ENCODE measurements at regions not wholly inside any gene's neighbourhood (a gene's known extent, or its start where the extent isn't known, plus 50 kb on each side); places are given as distances from the start of the nearest gene placed in this dataset.

DNA sequence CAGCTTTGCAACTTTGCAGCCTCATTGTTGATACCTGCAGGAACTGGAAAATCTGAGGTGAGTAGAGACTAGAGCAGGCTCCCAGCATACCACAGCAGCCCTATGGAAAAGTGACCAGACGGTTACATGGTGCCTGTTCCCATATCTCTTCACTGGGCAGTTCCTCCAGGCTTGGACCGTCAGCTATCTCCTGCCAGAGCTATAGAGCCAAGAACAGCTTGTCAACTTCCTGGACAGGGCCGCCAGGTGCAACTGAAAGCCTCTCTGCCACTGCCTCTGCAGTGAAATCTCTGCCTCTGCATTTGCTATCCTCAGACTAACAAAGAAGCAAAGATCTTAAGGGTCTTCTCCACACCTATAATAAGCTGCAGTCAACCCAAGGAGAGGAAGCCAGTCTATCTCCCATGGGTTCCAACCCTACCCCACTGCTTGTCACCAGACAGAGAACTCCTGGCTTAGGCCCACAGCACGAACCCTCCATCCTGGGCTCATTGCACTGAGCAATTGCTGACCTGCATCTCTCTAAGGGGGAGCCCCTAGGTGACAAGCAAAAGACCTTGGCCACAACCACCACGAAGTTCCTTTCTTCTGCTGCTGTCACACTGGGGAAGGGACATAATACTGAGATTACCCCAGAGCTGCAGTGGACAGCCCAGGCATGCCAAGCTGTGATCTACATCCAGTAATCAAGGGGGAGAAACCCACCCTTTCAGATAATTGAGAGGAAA, 60.1 kb upstream of the KHDRBS2 start:
- Histone ChIP-seq H3K9me3 (replicated peaks; ENCODE audit: control insufficient read depth, insufficient read depth, low read length) (peaks cover 1% of the 10 kb centered on the region), H3K27ac (ENCODE audit: insufficient read depth, low read depth, low read length) (no peak overlapping the region), H2AFZ (ENCODE audit: low read depth, low read length) (no peak overlapping the region), H3K9ac (replicated peaks; ENCODE audit: extremely low read depth, insufficient read depth, low read length) (no peak overlapping the region), H3K36me3 (ENCODE audit: control insufficient read depth in 2 of 2, extremely low read depth in 1 of 2, insufficient read depth in 2 of 2, low read length in 2 of 2) (no peaks in the 10 kb centered on the region), H3K4me1 (ENCODE audit: control insufficient read depth, extremely low read depth, insufficient read depth, low read length) (no peaks in the 10 kb centered on the region), H4K20me1 (replicated peaks; ENCODE audit: control insufficient read depth, extremely low read depth, insufficient read depth, low read length) (no peaks in the 10 kb centered on the region), H3K79me2 (ENCODE audit: control insufficient read depth, insufficient read depth, low read length) (no peaks in the 10 kb centered on the region), H3K4me3 (replicated peaks in 1 of 3; ENCODE audit: insufficient read depth in 1 of 3, low read depth in 1 of 3, low read length in 3 of 3) (no peak overlapping the region), H3K27me3 (ENCODE audit: control insufficient read depth in 2 of 2, insufficient read depth in 2 of 2, low read length in 2 of 2) (no peaks in the 10 kb centered on the region), H3K9me1 (replicated peaks; ENCODE audit: control insufficient read depth, extremely low read depth, insufficient read depth, low read length) (no peaks in the 10 kb centered on the region), H3K4me2 (ENCODE audit: insufficient read depth, low read length) (no peak overlapping the region)
- DNase-seq (ENCODE audit: low read depth, low spot score): no peak
- no TSS peak for BruUV-seq (replicated peaks)
- POLR2A ChIA-PET: no interaction called here
- dilution Hi-C loops (cut with MboI; ENCODE audit: extremely low pct_ligation_motif_present, low sequenced_read_pairs) (no loop called here), intact Hi-C loops (cut with micrococcal nuclease) (no loop called here)
- CTCF ChIA-PET: no interaction called here
- TF ChIP-seq POLR2AphosphoS5 (IDR thresholded peaks at IDR 0.05; ENCODE audit: insufficient read depth, low read depth, low read length) (no peak), FOS (IDR thresholded peaks at IDR 0.05; ENCODE audit: borderline replicate concordance, insufficient read depth, low read length) (no peak)
- TF ChIP-seq, protein P1, sequence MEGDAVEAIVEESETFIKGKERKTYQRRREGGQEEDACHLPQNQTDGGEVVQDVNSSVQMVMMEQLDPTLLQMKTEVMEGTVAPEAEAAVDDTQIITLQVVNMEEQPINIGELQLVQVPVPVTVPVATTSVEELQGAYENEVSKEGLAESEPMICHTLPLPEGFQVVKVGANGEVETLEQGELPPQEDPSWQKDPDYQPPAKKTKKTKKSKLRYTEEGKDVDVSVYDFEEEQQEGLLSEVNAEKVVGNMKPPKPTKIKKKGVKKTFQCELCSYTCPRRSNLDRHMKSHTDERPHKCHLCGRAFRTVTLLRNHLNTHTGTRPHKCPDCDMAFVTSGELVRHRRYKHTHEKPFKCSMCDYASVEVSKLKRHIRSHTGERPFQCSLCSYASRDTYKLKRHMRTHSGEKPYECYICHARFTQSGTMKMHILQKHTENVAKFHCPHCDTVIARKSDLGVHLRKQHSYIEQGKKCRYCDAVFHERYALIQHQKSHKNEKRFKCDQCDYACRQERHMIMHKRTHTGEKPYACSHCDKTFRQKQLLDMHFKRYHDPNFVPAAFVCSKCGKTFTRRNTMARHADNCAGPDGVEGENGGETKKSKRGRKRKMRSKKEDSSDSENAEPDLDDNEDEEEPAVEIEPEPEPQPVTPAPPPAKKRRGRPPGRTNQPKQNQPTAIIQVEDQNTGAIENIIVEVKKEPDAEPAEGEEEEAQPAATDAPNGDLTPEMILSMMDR (IDR thresholded peaks at IDR 0.05; ENCODE audit: extremely low read depth in 1 of 2, insufficient read depth in 1 of 2, low read depth in 1 of 2, low read length in 2 of 2): no peak
- no peak for FAIRE-seq

DNA sequence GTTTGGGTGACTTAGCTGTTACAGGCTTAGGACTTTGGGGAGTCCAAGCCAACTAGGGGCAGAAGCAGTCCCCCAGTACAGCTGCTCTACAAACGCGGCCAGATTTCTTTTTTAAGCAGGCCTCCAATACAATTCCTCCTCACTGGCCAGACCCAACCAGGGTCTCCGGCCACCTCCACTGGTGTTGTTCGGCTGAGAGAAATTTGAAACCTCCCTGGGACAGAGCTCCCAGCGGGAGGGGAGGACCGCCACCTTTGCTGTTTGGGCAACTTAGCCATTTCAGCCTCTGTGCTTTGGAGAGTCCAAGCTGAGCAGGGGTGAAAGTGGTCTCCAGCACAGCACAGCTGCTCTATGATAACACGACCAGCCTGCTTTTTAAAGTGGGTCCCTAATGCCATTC, 59.4 kb upstream of the KHDRBS2 start:
- TF ChIP-seq GATA2 (IDR thresholded peaks at IDR 0.05; ENCODE audit: insufficient read depth, insufficient read length, low read depth, low read length): no peak
- TF ChIP-seq, protein P1 (IDR thresholded peaks at IDR 0.05; ENCODE audit: extremely low read depth in 1 of 2, insufficient read depth in 1 of 2, low read depth in 1 of 2, low read length in 2 of 2): no peak
- dilution Hi-C loops (cut with MboI; ENCODE audit: extremely low pct_ligation_motif_present, low sequenced_read_pairs) (no loop called here), intact Hi-C loops (cut with micrococcal nuclease) (no loop called here)
- H3K36me3 ChIP-seq (ENCODE audit: control insufficient read depth in 2 of 2, extremely low read depth in 1 of 2, insufficient read depth in 2 of 2, low read length in 2 of 2): no peaks in the 10 kb centered on the region
- H4K20me1 ChIP-seq (replicated peaks; ENCODE audit: control insufficient read depth, extremely low read depth, insufficient read depth, low read length): no peaks in the 10 kb centered on the region
- peaks cover 1% of the 10 kb centered on the region for H3K9me3 ChIP-seq (replicated peaks; ENCODE audit: control insufficient read depth, insufficient read depth, low read length)
- no peaks in the 10 kb centered on the region for H3K9me1 ChIP-seq (replicated peaks; ENCODE audit: control insufficient read depth, extremely low read depth, insufficient read depth, low read length)
- no peak overlapping the region for H3K27ac ChIP-seq (ENCODE audit: insufficient read depth, low read depth, low read length)
- H3K9ac ChIP-seq (replicated peaks; ENCODE audit: extremely low read depth, insufficient read depth, low read length): no peak overlapping the region
- H3K4me1 ChIP-seq (ENCODE audit: control insufficient read depth, extremely low read depth, insufficient read depth, low read length): no peaks in the 10 kb centered on the region
- H3K79me2 ChIP-seq (ENCODE audit: control insufficient read depth, insufficient read depth, low read length): no peaks in the 10 kb centered on the region
- H3K4me3 ChIP-seq (replicated peaks in 1 of 3; ENCODE audit: insufficient read depth in 1 of 3, low read depth in 1 of 3, low read length in 3 of 3): no peak overlapping the region
- BruUV-seq (replicated peaks): no TSS peak
- no peaks in the 10 kb centered on the region for H3K27me3 ChIP-seq (ENCODE audit: control insufficient read depth in 2 of 2, insufficient read depth in 2 of 2, low read length in 2 of 2)
- CTCF ChIA-PET: no interaction called here
- POLR2A ChIA-PET: no interaction called here
- no peak overlapping the region for H2AFZ ChIP-seq (ENCODE audit: low read depth, low read length)
- no peak for DNase-seq (ENCODE audit: low read depth, low spot score)
- no peak overlapping the region for H3K4me2 ChIP-seq (ENCODE audit: insufficient read depth, low read length)
- FAIRE-seq: no peak
